OCI-LY1 (cell line): ENCODE measurements at regions not wholly inside any gene's neighbourhood (a gene's known extent, or its start where the extent isn't known, plus 50 kb on each side); places are given as distances from the start of the nearest gene placed in this dataset.

Experiments
- H2AFZ ChIP-seq: fragments of 200-600 bp; sonication (generic), shearing (Covaris generic); 2 replicates; pipeline ENCODE4 v1.6.0; 2014; ENCODE audit warnings: antibody characterized with exemption, mild to moderate bottlenecking, low read length
- H3F3A ChIP-seq: fragments of 200-600 bp; sonication (generic), shearing (Covaris generic); 2 replicates; pipeline ENCODE4 v1.6.0; 2014; ENCODE audit warnings: mild to moderate bottlenecking, antibody characterized with exemption, low read length, moderate library complexity; ENCODE audit not compliant: insufficient read depth
- H3K27ac ChIP-seq: fragments of 200-600 bp; sonication (generic); 2 replicates; pipeline ENCODE4 v1.5.1; 2014; ENCODE audit warnings: low read length, mixed run types, mild to moderate bottlenecking, low read depth; ENCODE audit not compliant: poor library complexity, severe bottlenecking
- H3K27me3 ChIP-seq: fragments of 200-600 bp; sonication (generic); 2 replicates; pipeline ENCODE4 v1.6.0; 2014; ENCODE audit warnings: antibody characterized with exemption, mild to moderate bottlenecking, low read length, moderate library complexity; ENCODE audit not compliant: insufficient read depth
- H3K36me3 ChIP-seq: fragments of 200-600 bp; sonication (generic); 2 replicates; pipeline ENCODE4 v1.6.1; 2014; ENCODE audit warnings: mild to moderate bottlenecking, antibody characterized with exemption, low read length, moderate library complexity, mixed read lengths; ENCODE audit not compliant: insufficient read depth
- H3K4me1 ChIP-seq: fragments of 200-600 bp; sonication (generic); 2 replicates; pipeline ENCODE4 v1.5.1; 2014; ENCODE audit warnings: mild to moderate bottlenecking, low read length, moderate library complexity; ENCODE audit not compliant: insufficient read depth, severe bottlenecking
- H3K4me2 ChIP-seq: fragments of 200-600 bp; sonication (generic), shearing (Covaris generic); 2 replicates; pipeline ENCODE4 v1.6.1; 2014; ENCODE audit warnings: low read length
- H3K4me3 ChIP-seq: fragments of 200-600 bp; sonication (generic); 2 replicates; pipeline ENCODE4 v1.5.1; 2014; ENCODE audit warnings: low read length, low read depth, mild to moderate bottlenecking, mixed read lengths; ENCODE audit not compliant: poor library complexity, severe bottlenecking
- H3K79me2 ChIP-seq: fragments of 200-600 bp; shearing (Covaris generic); 2 replicates; pipeline ENCODE4 v1.6.1; 2016; ENCODE audit warnings: mixed run types, low read length, mixed read lengths; ENCODE audit not compliant: insufficient read depth
- H3K9ac ChIP-seq: fragments of 200-600 bp; sonication (generic), shearing (Covaris generic); 2 replicates; pipeline ENCODE4 v1.6.1; 2014; ENCODE audit warnings: mild to moderate bottlenecking, low read length, mixed read lengths
- H3K9me2 ChIP-seq: fragments of 200-600 bp; sonication (generic), shearing (Covaris generic); 2 replicates; pipeline ENCODE4 v1.6.1; 2014; ENCODE audit warnings: low read depth, mild to moderate bottlenecking, low read length, mixed read lengths
- H3K9me3 ChIP-seq: fragments of 200-600 bp; shearing (Covaris generic); 2 replicates; pipeline ENCODE4 v1.6.1; 2014; ENCODE audit warnings: low read length, mixed read lengths
- H4K20me1 ChIP-seq: fragments of 200-600 bp; sonication (generic), shearing (Covaris generic); 2 replicates; pipeline ENCODE4 v1.6.0; 2016; ENCODE audit warnings: mild to moderate bottlenecking, low read length; ENCODE audit not compliant: insufficient read depth
- EZH2 ChIP-seq: fragments of 200-600 bp; sonication (generic), shearing (Covaris generic); IDR thresholded peaks from 2 replicates; pipeline ENCODE4 v1.8.0; 2017; ENCODE audit warnings: borderline replicate concordance, mixed run types, mild to moderate bottlenecking, antibody characterized with exemption, low read length, moderate library complexity, mixed read lengths
- TF ChIP-seq, protein P1 (sequence below): fragments of 200-600 bp; sonication (generic), shearing (Covaris generic); IDR thresholded peaks from 2 replicates; pipeline ENCODE4 v1.5.1; 2017; ENCODE audit warnings: mild to moderate bottlenecking, antibody characterized with exemption, low read length, moderate library complexity, mixed read lengths

DNA sequence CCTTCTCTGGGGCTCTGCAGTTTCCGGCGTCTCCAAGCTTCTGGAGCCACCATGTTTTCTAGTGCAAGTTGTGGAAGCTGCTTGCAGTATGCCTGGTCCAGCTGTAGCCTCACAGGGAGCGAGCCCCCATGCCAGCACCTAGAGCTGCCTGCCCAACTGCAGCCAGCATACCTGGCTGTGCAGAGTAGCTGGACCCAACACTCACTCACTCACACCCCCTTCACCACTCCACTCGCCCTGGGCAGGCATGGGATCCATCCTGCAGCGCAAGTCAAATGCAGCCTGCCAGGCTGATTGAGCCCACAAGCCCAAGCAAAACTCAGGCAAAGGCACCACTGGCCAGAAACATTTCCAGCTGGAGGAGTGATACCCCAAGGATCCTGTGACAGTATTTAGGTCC lies 797.3 kb downstream of the SLC16A7 start:
- Histone ChIP-seq H3K27ac (no peak overlapping the region), H3K9me2 (no peaks in the 10 kb centered on the region), H2AFZ (no peak overlapping the region), H3K79me2 (no peaks in the 10 kb centered on the region), H3K9me3 (no peaks in the 10 kb centered on the region), H3K4me2 (no peak overlapping the region), H3K4me1 (no peaks in the 10 kb centered on the region), H3K4me3 (no peak overlapping the region), H3K9ac (no peak overlapping the region), H4K20me1 (no peaks in the 10 kb centered on the region), H3F3A (no peaks in the 10 kb centered on the region), H3K27me3 (no peaks in the 10 kb centered on the region), H3K36me3 (no peaks in the 10 kb centered on the region)
- TF ChIP-seq, protein P1, sequence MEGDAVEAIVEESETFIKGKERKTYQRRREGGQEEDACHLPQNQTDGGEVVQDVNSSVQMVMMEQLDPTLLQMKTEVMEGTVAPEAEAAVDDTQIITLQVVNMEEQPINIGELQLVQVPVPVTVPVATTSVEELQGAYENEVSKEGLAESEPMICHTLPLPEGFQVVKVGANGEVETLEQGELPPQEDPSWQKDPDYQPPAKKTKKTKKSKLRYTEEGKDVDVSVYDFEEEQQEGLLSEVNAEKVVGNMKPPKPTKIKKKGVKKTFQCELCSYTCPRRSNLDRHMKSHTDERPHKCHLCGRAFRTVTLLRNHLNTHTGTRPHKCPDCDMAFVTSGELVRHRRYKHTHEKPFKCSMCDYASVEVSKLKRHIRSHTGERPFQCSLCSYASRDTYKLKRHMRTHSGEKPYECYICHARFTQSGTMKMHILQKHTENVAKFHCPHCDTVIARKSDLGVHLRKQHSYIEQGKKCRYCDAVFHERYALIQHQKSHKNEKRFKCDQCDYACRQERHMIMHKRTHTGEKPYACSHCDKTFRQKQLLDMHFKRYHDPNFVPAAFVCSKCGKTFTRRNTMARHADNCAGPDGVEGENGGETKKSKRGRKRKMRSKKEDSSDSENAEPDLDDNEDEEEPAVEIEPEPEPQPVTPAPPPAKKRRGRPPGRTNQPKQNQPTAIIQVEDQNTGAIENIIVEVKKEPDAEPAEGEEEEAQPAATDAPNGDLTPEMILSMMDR: no peak
- no peak for TF ChIP-seq EZH2

GRCh38 chr12:60394665-60395064 lies 798.8 kb downstream of the SLC16A7 start:
- H4K20me1 ChIP-seq: no peaks in the 10 kb centered on the region
- TF ChIP-seq EZH2: no peak
- TF ChIP-seq, protein P1: no peak
- no peak overlapping the region for H2AFZ ChIP-seq
- no peaks in the 10 kb centered on the region for H3K9me3 ChIP-seq
- H3K9ac ChIP-seq: no peak overlapping the region
- H3F3A ChIP-seq: no peaks in the 10 kb centered on the region
- H3K4me2 ChIP-seq: no peak overlapping the region
- H3K79me2 ChIP-seq: no peaks in the 10 kb centered on the region
- no peaks in the 10 kb centered on the region for H3K9me2 ChIP-seq
- no peaks in the 10 kb centered on the region for H3K36me3 ChIP-seq
- no peaks in the 10 kb centered on the region for H3K4me1 ChIP-seq
- H3K4me3 ChIP-seq: no peak overlapping the region
- no peak overlapping the region for H3K27ac ChIP-seq
- H3K27me3 ChIP-seq: no peaks in the 10 kb centered on the region

DNA sequence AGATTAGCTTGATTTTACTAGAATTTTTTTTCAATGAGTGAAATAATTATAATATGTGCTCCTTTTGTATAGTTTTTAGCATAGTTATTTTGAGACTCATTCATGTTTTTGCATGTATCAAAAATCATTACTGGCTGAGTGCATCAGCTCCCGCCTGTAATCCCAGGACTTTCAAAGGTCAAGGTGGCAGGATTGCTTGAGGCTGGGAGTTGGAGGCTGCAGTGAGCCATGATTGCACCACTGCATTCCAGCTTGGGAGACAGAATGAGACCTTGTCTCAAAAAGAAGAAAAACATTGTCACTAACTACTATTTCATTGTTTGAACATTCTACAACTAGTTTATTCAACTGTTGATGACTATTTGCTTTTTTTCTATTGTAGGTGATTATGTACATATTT lies 802.7 kb downstream of the SLC16A7 start:
- H3K4me1 ChIP-seq: no peaks in the 10 kb centered on the region
- H3K4me2 ChIP-seq: no peak overlapping the region
- no peak overlapping the region for H3K9ac ChIP-seq
- H3K27ac ChIP-seq: no peak overlapping the region
- H3K36me3 ChIP-seq: no peaks in the 10 kb centered on the region
- no peak overlapping the region for H3K4me3 ChIP-seq
- TF ChIP-seq EZH2: no peak
- TF ChIP-seq, protein P1: no peak
- no peak overlapping the region for H2AFZ ChIP-seq
- no peaks in the 10 kb centered on the region for H3K9me2 ChIP-seq
- H3K27me3 ChIP-seq: no peaks in the 10 kb centered on the region
- H3K9me3 ChIP-seq: no peaks in the 10 kb centered on the region
- H3F3A ChIP-seq: no peaks in the 10 kb centered on the region
- H4K20me1 ChIP-seq: no peaks in the 10 kb centered on the region
- no peaks in the 10 kb centered on the region for H3K79me2 ChIP-seq
